ENCODE measurements at regions not wholly inside any gene's neighbourhood (a gene's known extent, or its start where the extent isn't known, plus 50 kb on each side); places are given as distances from the start of the nearest gene placed in this dataset.

- FAIRE-seq (no peak), DNase-seq (ENCODE audit: low read depth, low spot score) (no peak)
- Histone ChIP-seq H3K36me3 (ENCODE audit: control insufficient read depth in 2 of 2, extremely low read depth in 1 of 2, insufficient read depth in 2 of 2, low read length in 2 of 2) (no peaks in the 10 kb centered on the region), H3K9me3 (replicated peaks; ENCODE audit: control insufficient read depth, insufficient read depth, low read length) (no peaks in the 10 kb centered on the region), H3K79me2 (ENCODE audit: control insufficient read depth, insufficient read depth, low read length) (no peaks in the 10 kb centered on the region), H2AFZ (ENCODE audit: low read depth, low read length) (no peak overlapping the region), H3K27me3 (ENCODE audit: control insufficient read depth in 2 of 2, insufficient read depth in 2 of 2, low read length in 2 of 2) (no peaks in the 10 kb centered on the region), H4K20me1 (replicated peaks; ENCODE audit: control insufficient read depth, extremely low read depth, insufficient read depth, low read length) (no peaks in the 10 kb centered on the region), H3K9ac (replicated peaks; ENCODE audit: extremely low read depth, insufficient read depth, low read length) (no peak overlapping the region), H3K4me1 (ENCODE audit: control insufficient read depth, extremely low read depth, insufficient read depth, low read length) (no peaks in the 10 kb centered on the region), H3K4me3 (replicated peaks in 1 of 3; ENCODE audit: insufficient read depth in 1 of 3, low read depth in 1 of 3, low read length in 3 of 3) (no peak overlapping the region), H3K4me2 (ENCODE audit: insufficient read depth, low read length) (no peak overlapping the region), H3K27ac (ENCODE audit: insufficient read depth, low read depth, low read length) (no peak overlapping the region), H3K9me1 (replicated peaks; ENCODE audit: control insufficient read depth, extremely low read depth, insufficient read depth, low read length) (no peaks in the 10 kb centered on the region)
- no peak for TF ChIP-seq EZH2 (IDR thresholded peaks at IDR 0.05; ENCODE audit: borderline replicate concordance, low read depth, low read length, severe bottlenecking)
- no peak for TF ChIP-seq MYC (IDR thresholded peaks at IDR 0.05; ENCODE audit: low read depth, low read length)
- no peak for TF ChIP-seq MAX (IDR thresholded peaks at IDR 0.05; ENCODE audit: insufficient read depth, insufficient read length)
- TF ChIP-seq POLR2AphosphoS5 (IDR thresholded peaks at IDR 0.05; ENCODE audit: insufficient read depth, low read depth, low read length) = no peak
- no peak for TF ChIP-seq JUN (IDR thresholded peaks at IDR 0.05; ENCODE audit: borderline replicate concordance, insufficient read depth, insufficient read length, low read depth)
- no peak for TF ChIP-seq FOS (IDR thresholded peaks at IDR 0.05; ENCODE audit: borderline replicate concordance, insufficient read depth, low read length)
- no peak for TF ChIP-seq POLR2A (IDR thresholded peaks at IDR 0.05; ENCODE audit: low read depth, low read length)
- TF ChIP-seq, protein P1, sequence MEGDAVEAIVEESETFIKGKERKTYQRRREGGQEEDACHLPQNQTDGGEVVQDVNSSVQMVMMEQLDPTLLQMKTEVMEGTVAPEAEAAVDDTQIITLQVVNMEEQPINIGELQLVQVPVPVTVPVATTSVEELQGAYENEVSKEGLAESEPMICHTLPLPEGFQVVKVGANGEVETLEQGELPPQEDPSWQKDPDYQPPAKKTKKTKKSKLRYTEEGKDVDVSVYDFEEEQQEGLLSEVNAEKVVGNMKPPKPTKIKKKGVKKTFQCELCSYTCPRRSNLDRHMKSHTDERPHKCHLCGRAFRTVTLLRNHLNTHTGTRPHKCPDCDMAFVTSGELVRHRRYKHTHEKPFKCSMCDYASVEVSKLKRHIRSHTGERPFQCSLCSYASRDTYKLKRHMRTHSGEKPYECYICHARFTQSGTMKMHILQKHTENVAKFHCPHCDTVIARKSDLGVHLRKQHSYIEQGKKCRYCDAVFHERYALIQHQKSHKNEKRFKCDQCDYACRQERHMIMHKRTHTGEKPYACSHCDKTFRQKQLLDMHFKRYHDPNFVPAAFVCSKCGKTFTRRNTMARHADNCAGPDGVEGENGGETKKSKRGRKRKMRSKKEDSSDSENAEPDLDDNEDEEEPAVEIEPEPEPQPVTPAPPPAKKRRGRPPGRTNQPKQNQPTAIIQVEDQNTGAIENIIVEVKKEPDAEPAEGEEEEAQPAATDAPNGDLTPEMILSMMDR (IDR thresholded peaks at IDR 0.05; ENCODE audit: extremely low read depth in 1 of 2, insufficient read depth in 1 of 2, low read depth in 1 of 2, low read length in 2 of 2) = no peak
- no peak for TF ChIP-seq GATA2 (IDR thresholded peaks at IDR 0.05; ENCODE audit: insufficient read depth, insufficient read length, low read depth, low read length)
- ChIA-PET POLR2A (no interaction called here), CTCF (no interaction called here)
- intact Hi-C loops (cut with micrococcal nuclease) = no loop called here
- dilution Hi-C loops (cut with MboI; ENCODE audit: extremely low pct_ligation_motif_present, low sequenced_read_pairs) = no loop called here
- no TSS peak for BruUV-seq (replicated peaks)
These were observed 199.2 kb upstream of the NEGR1 start for GRCh38 chr1:72481420-72481970.

Data from endothelial cell of umbilical vein (primary cell).